ENCODE measurements at regions not wholly inside any gene's neighbourhood (a gene's known extent, or its start where the extent isn't known, plus 50 kb on each side); places are given as distances from the start of the nearest gene placed in this dataset.
A peak's percentile ranks its signal among the peaks of the same experiment; 100 is the strongest.

DNA sequence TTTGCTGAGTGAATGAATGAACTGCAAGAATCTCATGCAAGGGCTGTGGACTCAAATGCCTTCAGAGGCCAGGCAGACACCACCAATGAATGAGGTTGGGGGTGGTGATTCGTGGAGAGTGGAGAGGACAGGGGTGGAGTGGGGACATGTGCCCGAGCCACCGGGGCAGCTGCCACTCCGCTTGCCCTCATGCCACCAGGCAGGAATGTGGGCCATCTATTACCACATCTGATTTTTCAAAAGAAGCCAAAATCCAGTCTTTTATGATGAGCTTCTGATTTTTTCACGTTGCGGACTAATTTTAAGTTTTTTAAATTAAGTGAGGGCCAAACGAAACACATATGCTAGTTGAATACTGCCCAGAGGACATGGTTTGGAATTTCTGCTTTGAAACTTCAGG is 67.1 kb upstream of the SMURF2 start:
- no TSS peak for BruUV-seq (replicated peaks)
- H3K4me3 ChIP-seq (replicated peaks in 1 of 2; ENCODE audit: low read depth in 1 of 2, low read length in 2 of 2) = no peak overlapping the region
- ChIA-PET POLR2A (interaction anchor here (1.0 to 1.9 kb wide), 3 partner anchors 20 to 29 kb away, joined by 3 to 7 read pairs (median 4); no protein-coding TSS in a partner anchor), CTCF (no interaction called here), RAD21 (ENCODE audit: low non-redundant PET in 1 of 2, low total read pairs in 2 of 2, uncharacterized antibody in 2 of 2, unreplicated experiment in 2 of 2) (no interaction called here)
- no peaks in the 10 kb centered on the region for H3K27me3 ChIP-seq (ENCODE audit: insufficient read depth, low read length)
- no peaks in the 10 kb centered on the region for H3K79me2 ChIP-seq (ENCODE audit: insufficient read depth, low read length)
- H3K4me1 ChIP-seq (ENCODE audit: control insufficient read depth in 1 of 2, insufficient read depth in 2 of 2, low read length in 2 of 2) = peaks cover 50 to 83% of the 10 kb centered on the region in 2 experiments
- TF ChIP-seq JUND (IDR thresholded peaks at IDR 0.05) (no peak), EGR1 (IDR thresholded peaks at IDR 0.05; ENCODE audit: low read depth) (no peak), ELF1 (IDR thresholded peaks at IDR 0.05; ENCODE audit: borderline replicate concordance, low read depth) (no peak), ZNF274 (IDR thresholded peaks at IDR 0.05; ENCODE audit: low read depth, low read length) (no peak), ZBTB33 (IDR thresholded peaks at IDR 0.05; ENCODE audit: extremely low read depth, insufficient replicate concordance, low read length) (no peak), RAD21 (IDR thresholded peaks at IDR 0.05; ENCODE audit: low read depth) (no peak)
- ATAC-seq (no peak), DNase-seq (ENCODE audit: low read depth, low spot score) (no peak)
- H3K9me3 ChIP-seq (ENCODE audit: control insufficient read depth in 1 of 2, insufficient read depth in 1 of 2, low read depth in 1 of 2, low read length in 2 of 2) = no peaks in the 10 kb centered on the region
- H3K9me2 ChIP-seq (ENCODE audit: insufficient read depth) = no peaks in the 10 kb centered on the region
- intact Hi-C loops (cut with micrococcal nuclease) = no loop called here
- no peaks in the 10 kb centered on the region for H3K36me3 ChIP-seq (ENCODE audit: control insufficient read depth in 1 of 2, insufficient read depth in 2 of 2, low read length in 2 of 2)
- no peaks in the 10 kb centered on the region for H4K20me1 ChIP-seq (ENCODE audit: insufficient read depth)
- peak overlapping the region; percentile 71 for H2AFZ ChIP-seq (ENCODE audit: low read depth, low read length, poor library complexity, severe bottlenecking)
- H3K9ac ChIP-seq (ENCODE audit: low read length) = 0 out of 2 replicates have a peak overlapping the region, but pooled peaks have one; percentile 15
- H3K4me2 ChIP-seq (ENCODE audit: low read length) = peak overlapping the region; percentile 59; the same call in 1 of the 2 replicates
- no peak overlapping the region for H3K27ac ChIP-seq (ENCODE audit: low read depth, low read length)

GRCh38 chr17:64728041-64728695 is 66.1 kb upstream of the SMURF2 start:
- Histone ChIP-seq H3K27ac (ENCODE audit: low read depth, low read length) (no peak overlapping the region; the same call in 1 of the 2 replicates), H3K9ac (ENCODE audit: low read length) (0 out of 2 replicates have a peak overlapping the region, but pooled peaks have one; percentile 7), H3K4me2 (ENCODE audit: low read length) (no peak overlapping the region), H3K4me1 (ENCODE audit: control insufficient read depth in 1 of 2, insufficient read depth in 2 of 2, low read length in 2 of 2) (peaks cover 52 to 82% of the 10 kb centered on the region in 2 experiments), H3K9me3 (ENCODE audit: control insufficient read depth in 1 of 2, insufficient read depth in 1 of 2, low read depth in 1 of 2, low read length in 2 of 2) (no peaks in the 10 kb centered on the region), H3K9me2 (ENCODE audit: insufficient read depth) (no peaks in the 10 kb centered on the region), H4K20me1 (ENCODE audit: insufficient read depth) (no peaks in the 10 kb centered on the region), H3K27me3 (ENCODE audit: insufficient read depth, low read length) (no peaks in the 10 kb centered on the region), H2AFZ (ENCODE audit: low read depth, low read length, poor library complexity, severe bottlenecking) (no peak overlapping the region), H3K36me3 (ENCODE audit: control insufficient read depth in 1 of 2, insufficient read depth in 2 of 2, low read length in 2 of 2) (no peaks in the 10 kb centered on the region), H3K79me2 (ENCODE audit: insufficient read depth, low read length) (no peaks in the 10 kb centered on the region), H3K4me3 (replicated peaks in 1 of 2; ENCODE audit: low read depth in 1 of 2, low read length in 2 of 2) (no peak overlapping the region)
- intact Hi-C loops (cut with micrococcal nuclease) = no loop called here
- ChIA-PET POLR2A (interaction anchor here (0.8 to 1.9 kb wide), 4 partner anchors 11 to 66 kb away, joined by 3 to 6 read pairs (median 4); partner anchors contain the start of gene SMURF2), CTCF (no interaction called here), RAD21 (ENCODE audit: low non-redundant PET in 1 of 2, low total read pairs in 2 of 2, uncharacterized antibody in 2 of 2, unreplicated experiment in 2 of 2) (no interaction called here)
- no peak for ATAC-seq
- DNase-seq (ENCODE audit: low read depth, low spot score) = no peak
- BruUV-seq (replicated peaks) = no TSS peak
- no peak for TF ChIP-seq EZH2phosphoT487 (IDR thresholded peaks at IDR 0.05; ENCODE audit: borderline replicate concordance)
- no peak for TF ChIP-seq POLR2AphosphoS5 (IDR thresholded peaks at IDR 0.05; ENCODE audit: low read depth, low read length)
- TF ChIP-seq FOSL1 (IDR thresholded peaks at IDR 0.05; ENCODE audit: low read depth) = no peak
- TF ChIP-seq EGR1 (IDR thresholded peaks at IDR 0.05; ENCODE audit: low read depth) = no peak
- TF ChIP-seq POLR2A (IDR thresholded peaks at IDR 0.05; ENCODE audit: borderline replicate concordance, extremely low read depth, insufficient read depth, insufficient read length) = no peak
- TF ChIP-seq JUND (IDR thresholded peaks at IDR 0.05) = no peak
- TF ChIP-seq CEBPB (IDR thresholded peaks at IDR 0.05; ENCODE audit: low read depth) = no peak
- TF ChIP-seq CBX3 (IDR thresholded peaks at IDR 0.05; ENCODE audit: low read depth) = no peak
- TF ChIP-seq ELF1 (IDR thresholded peaks at IDR 0.05; ENCODE audit: borderline replicate concordance, low read depth) = no peak
- no peak for TF ChIP-seq TCF7L2 (IDR thresholded peaks at IDR 0.05; ENCODE audit: borderline replicate concordance, extremely low read depth, insufficient read depth, insufficient read length)
- TF ChIP-seq, protein P1, sequence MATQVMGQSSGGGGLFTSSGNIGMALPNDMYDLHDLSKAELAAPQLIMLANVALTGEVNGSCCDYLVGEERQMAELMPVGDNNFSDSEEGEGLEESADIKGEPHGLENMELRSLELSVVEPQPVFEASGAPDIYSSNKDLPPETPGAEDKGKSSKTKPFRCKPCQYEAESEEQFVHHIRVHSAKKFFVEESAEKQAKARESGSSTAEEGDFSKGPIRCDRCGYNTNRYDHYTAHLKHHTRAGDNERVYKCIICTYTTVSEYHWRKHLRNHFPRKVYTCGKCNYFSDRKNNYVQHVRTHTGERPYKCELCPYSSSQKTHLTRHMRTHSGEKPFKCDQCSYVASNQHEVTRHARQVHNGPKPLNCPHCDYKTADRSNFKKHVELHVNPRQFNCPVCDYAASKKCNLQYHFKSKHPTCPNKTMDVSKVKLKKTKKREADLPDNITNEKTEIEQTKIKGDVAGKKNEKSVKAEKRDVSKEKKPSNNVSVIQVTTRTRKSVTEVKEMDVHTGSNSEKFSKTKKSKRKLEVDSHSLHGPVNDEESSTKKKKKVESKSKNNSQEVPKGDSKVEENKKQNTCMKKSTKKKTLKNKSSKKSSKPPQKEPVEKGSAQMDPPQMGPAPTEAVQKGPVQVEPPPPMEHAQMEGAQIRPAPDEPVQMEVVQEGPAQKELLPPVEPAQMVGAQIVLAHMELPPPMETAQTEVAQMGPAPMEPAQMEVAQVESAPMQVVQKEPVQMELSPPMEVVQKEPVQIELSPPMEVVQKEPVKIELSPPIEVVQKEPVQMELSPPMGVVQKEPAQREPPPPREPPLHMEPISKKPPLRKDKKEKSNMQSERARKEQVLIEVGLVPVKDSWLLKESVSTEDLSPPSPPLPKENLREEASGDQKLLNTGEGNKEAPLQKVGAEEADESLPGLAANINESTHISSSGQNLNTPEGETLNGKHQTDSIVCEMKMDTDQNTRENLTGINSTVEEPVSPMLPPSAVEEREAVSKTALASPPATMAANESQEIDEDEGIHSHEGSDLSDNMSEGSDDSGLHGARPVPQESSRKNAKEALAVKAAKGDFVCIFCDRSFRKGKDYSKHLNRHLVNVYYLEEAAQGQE (IDR thresholded peaks at IDR 0.05; ENCODE audit: low read depth) = no peak
- no peak for TF ChIP-seq EZH2 (IDR thresholded peaks at IDR 0.05)

All from HCT116 (cell line).